ENCODE measurements at regions not wholly inside any gene's neighbourhood (a gene's known extent, or its start where the extent isn't known, plus 50 kb on each side); places are given as distances from the start of the nearest gene placed in this dataset.

- no peak for DNase-seq (ENCODE audit: extremely low read depth in 1 of 2, low read depth in 1 of 2)
Measured at GRCh38 chr4:123092586-123092985, 170.2 kb upstream of the NUDT6 start.

- DNase-seq (ENCODE audit: extremely low read depth in 1 of 2, low read depth in 1 of 2): peak in 1 of 2 donors; percentile 0
Measured at GRCh38 chr4:123093236-123093635, 170.8 kb upstream of the NUDT6 start.

GRCh38 chr4:123096038-123096437 lies 173.6 kb upstream of the NUDT6 start:
- no peak for DNase-seq (ENCODE audit: extremely low read depth in 1 of 2, low read depth in 1 of 2)

- no peak for DNase-seq (ENCODE audit: extremely low read depth in 1 of 2, low read depth in 1 of 2)
Measured at GRCh38 chr4:123102897-123103471, 180.6 kb upstream of the NUDT6 start.

GRCh38 chr4:123104310-123105025 lies 182.1 kb upstream of the NUDT6 start:
- DNase-seq (ENCODE audit: extremely low read depth in 1 of 2, low read depth in 1 of 2): no peak

- no peak for DNase-seq (ENCODE audit: extremely low read depth in 1 of 2, low read depth in 1 of 2)
Measured at GRCh38 chr4:123105026-123105420, 182.6 kb upstream of the NUDT6 start.

- DNase-seq (ENCODE audit: extremely low read depth in 1 of 2, low read depth in 1 of 2): no peak
Measured at GRCh38 chr4:123106747-123107146, 184.3 kb upstream of the NUDT6 start.

- DNase-seq (ENCODE audit: extremely low read depth in 1 of 2, low read depth in 1 of 2): no peak
Measured at GRCh38 chr4:123107444-123108252, 185.3 kb upstream of the NUDT6 start.

- DNase-seq (ENCODE audit: extremely low read depth in 1 of 2, low read depth in 1 of 2): no peak
Measured at GRCh38 chr4:123109139-123109538, 186.7 kb upstream of the NUDT6 start.

GRCh38 chr4:123110147-123110546 lies 187.8 kb upstream of the NUDT6 start:
- DNase-seq (ENCODE audit: extremely low read depth in 1 of 2, low read depth in 1 of 2): no peak

- no peak for DNase-seq (ENCODE audit: extremely low read depth in 1 of 2, low read depth in 1 of 2)
Measured at GRCh38 chr4:123110685-123111084, 188.3 kb upstream of the NUDT6 start.

- DNase-seq (ENCODE audit: extremely low read depth in 1 of 2, low read depth in 1 of 2): no peak
Measured at GRCh38 chr4:123113155-123113554, 190.8 kb upstream of the NUDT6 start.

GRCh38 chr4:123114084-123114914 lies 191.9 kb upstream of the NUDT6 start:
- no peak for DNase-seq (ENCODE audit: extremely low read depth in 1 of 2, low read depth in 1 of 2)

- no peak for DNase-seq (ENCODE audit: extremely low read depth in 1 of 2, low read depth in 1 of 2)
Measured at GRCh38 chr4:123114915-123115756, 192.7 kb upstream of the NUDT6 start.

- DNase-seq (ENCODE audit: extremely low read depth in 1 of 2, low read depth in 1 of 2): no peak
Measured at GRCh38 chr4:123116412-123116811, 194.0 kb upstream of the NUDT6 start.

GRCh38 chr4:123120473-123120872 lies 198.1 kb upstream of the NUDT6 start:
- no peak for DNase-seq (ENCODE audit: extremely low read depth in 1 of 2, low read depth in 1 of 2)

GRCh38 chr4:123121241-123121907 lies 199.0 kb upstream of the NUDT6 start:
- DNase-seq (ENCODE audit: extremely low read depth in 1 of 2, low read depth in 1 of 2): no peak

GRCh38 chr4:123125477-123125876 lies 203.1 kb upstream of the NUDT6 start:
- no peak for DNase-seq (ENCODE audit: extremely low read depth in 1 of 2, low read depth in 1 of 2)

GRCh38 chr4:123127218-123127617 lies 204.8 kb upstream of the NUDT6 start:
- no peak for DNase-seq (ENCODE audit: extremely low read depth in 1 of 2, low read depth in 1 of 2)

GRCh38 chr4:123127875-123128274 lies 205.5 kb upstream of the NUDT6 start:
- no peak for DNase-seq (ENCODE audit: extremely low read depth in 1 of 2, low read depth in 1 of 2)

All from stimulated activated CD8-positive, alpha-beta memory T cell treated with anti-CD3 and anti-CD28 coated beads, Interleukin-7, amount 100 ng/mL, for 48 hours (primary cell).